H1 (cell line): ENCODE measurements at regions not wholly inside any gene's neighbourhood (a gene's known extent, or its start where the extent isn't known, plus 50 kb on each side); places are given as distances from the start of the nearest gene placed in this dataset.

ENCODE experiments used
- JUN ChIP-seq: IDR thresholded peaks from 2 replicates; pipeline ENCODE4 v1.6.1; 2011; ENCODE audit warnings: low read depth, mild to moderate bottlenecking, improper control_type of control experiment, low read length
- JUND ChIP-seq: IDR thresholded peaks from 2 replicates; pipeline ENCODE4 v1.6.1; 2011; ENCODE audit warnings: mild to moderate bottlenecking, improper control_type of control experiment, low read length
- KDM1A ChIP-seq: fragments of 200-600, 300-600 bp; sonication (generic); IDR thresholded peaks from 2 replicates; pipeline ENCODE4 v1.7.1; 2016; ENCODE audit warnings: mild to moderate bottlenecking, low read length, borderline replicate concordance
- RAD21 ChIP-seq, 2 experiments: IDR thresholded peaks in 1 of 2; conservative IDR thresholded peaks in 1 of 2; 2 replicates each; pipeline ENCODE4 v1.6.1; 2011; ENCODE audit warnings: low read depth in 2 of 2, low read length in 2 of 2, improper control_type of control experiment in 1 of 2, inconsistent platforms in 1 of 2, mild to moderate bottlenecking in 1 of 2, moderate library complexity in 1 of 2
- SP2 ChIP-seq: IDR thresholded peaks from 2 replicates; pipeline ENCODE4 v1.6.1; 2012; ENCODE audit warnings: mild to moderate bottlenecking, low read length, inconsistent platforms
- SRF ChIP-seq: IDR thresholded peaks from 2 replicates; pipeline ENCODE4 v1.6.1; 2011; ENCODE audit warnings: mild to moderate bottlenecking, low read depth, low read length, moderate library complexity
- TF ChIP-seq, protein P1 (sequence below), 3 experiments: IDR thresholded peaks; 1 replicate in 2 of 3; 2 replicates in 1 of 3; pipeline versions ENCODE4 v1.5.1 to v1.6.1; 2011; ENCODE audit warnings: low read length in 3 of 3, mild to moderate bottlenecking in 3 of 3, inconsistent platforms in 2 of 3, low read depth in 1 of 3, moderate library complexity in 1 of 3; ENCODE audit not compliant: insufficient read depth in 1 of 3; ENCODE audit errors: control extremely low read depth in 1 of 3

DNA sequence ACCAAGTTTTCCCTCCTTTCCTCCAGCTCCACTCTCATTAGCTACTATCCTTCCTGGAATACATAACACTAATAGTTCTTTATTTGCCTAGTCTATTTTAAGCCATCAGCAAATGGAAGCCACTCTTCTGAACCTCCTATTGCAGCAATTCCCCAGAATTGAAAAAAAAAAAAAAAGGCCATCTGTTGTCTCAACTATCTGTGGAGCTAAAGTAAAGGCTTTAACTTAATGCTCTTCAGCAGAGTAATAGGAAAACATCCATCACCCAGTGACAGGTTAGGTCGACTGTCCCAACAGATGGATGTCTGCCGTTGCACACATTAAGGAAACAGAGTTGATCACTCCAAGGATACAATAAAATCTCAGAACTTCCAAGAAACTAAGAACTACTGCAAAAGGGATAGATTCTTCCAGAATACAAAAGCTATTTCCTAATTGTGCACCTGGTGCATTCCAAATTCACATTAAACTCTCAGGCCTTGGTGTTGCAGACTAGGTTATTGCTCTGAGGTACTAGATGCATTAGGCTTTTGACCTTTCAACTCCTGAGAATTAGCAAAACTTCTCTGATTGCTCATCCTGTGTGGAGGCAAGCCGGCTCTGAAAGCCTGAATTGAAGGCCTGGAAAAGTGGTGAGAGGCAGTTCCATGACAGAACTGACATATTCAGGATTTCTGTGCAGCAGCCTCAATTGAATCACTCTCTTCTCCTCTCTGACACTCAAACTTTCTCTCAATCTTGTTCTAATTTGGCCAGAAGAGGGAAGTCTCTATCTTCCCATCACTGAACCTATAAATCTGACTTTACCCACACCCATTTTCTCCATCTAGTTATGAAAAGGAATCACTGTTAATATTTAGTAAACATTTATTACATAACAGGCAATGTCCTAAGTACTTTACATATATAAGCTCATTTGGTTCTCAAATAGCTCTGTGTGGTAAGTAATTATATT, 238.4 kb upstream of the HMGA2 start:
- TF ChIP-seq, protein P1, sequence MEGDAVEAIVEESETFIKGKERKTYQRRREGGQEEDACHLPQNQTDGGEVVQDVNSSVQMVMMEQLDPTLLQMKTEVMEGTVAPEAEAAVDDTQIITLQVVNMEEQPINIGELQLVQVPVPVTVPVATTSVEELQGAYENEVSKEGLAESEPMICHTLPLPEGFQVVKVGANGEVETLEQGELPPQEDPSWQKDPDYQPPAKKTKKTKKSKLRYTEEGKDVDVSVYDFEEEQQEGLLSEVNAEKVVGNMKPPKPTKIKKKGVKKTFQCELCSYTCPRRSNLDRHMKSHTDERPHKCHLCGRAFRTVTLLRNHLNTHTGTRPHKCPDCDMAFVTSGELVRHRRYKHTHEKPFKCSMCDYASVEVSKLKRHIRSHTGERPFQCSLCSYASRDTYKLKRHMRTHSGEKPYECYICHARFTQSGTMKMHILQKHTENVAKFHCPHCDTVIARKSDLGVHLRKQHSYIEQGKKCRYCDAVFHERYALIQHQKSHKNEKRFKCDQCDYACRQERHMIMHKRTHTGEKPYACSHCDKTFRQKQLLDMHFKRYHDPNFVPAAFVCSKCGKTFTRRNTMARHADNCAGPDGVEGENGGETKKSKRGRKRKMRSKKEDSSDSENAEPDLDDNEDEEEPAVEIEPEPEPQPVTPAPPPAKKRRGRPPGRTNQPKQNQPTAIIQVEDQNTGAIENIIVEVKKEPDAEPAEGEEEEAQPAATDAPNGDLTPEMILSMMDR (IDR thresholded peaks at IDR 0.05; ENCODE audit: control extremely low read depth in 1 of 3, insufficient read depth in 1 of 3, low read depth in 1 of 3, low read length in 3 of 3): no peak
- TF ChIP-seq JUND (no peak), KDM1A (no peak), RAD21 (IDR thresholded peaks at IDR 0.05 in 1 of 2, conservative IDR thresholded peaks at IDR 0.05 in 1 of 2; ENCODE audit: low read depth in 2 of 2, low read length in 2 of 2) (no peak; a peak in 1 of 4 replicates), SP2 (no peak), JUN (no peak), SRF (no peak)
